ENCODE measurements at regions not wholly inside any gene's neighbourhood (a gene's known extent, or its start where the extent isn't known, plus 50 kb on each side); places are given as distances from the start of the nearest gene placed in this dataset.

GRCh38 chr6:168971549-168971948 lies 282.1 kb downstream of the THBS2 start:
- H3K27ac Mint-ChIP-seq (ENCODE audit: unreplicated experiment) = no peak overlapping the region
- H2AFZ ChIP-seq (ENCODE audit: low read depth, low read length) = no peak overlapping the region
- peaks cover 7% of the 10 kb centered on the region for H3K27me3 Mint-ChIP-seq (ENCODE audit: low read depth, unreplicated experiment)

GRCh38 chr6:168968801-168969200 lies 284.8 kb downstream of the THBS2 start:
- Mint-ChIP-seq H3K4me1 (ENCODE audit: low read depth, unreplicated experiment) (peaks cover 9% of the 10 kb centered on the region), H3K4me3 (ENCODE audit: unreplicated experiment) (no peak overlapping the region), H3K36me3 (ENCODE audit: low read depth, unreplicated experiment) (no peaks in the 10 kb centered on the region), H3K9me3 (ENCODE audit: unreplicated experiment) (no peaks in the 10 kb centered on the region), H3K27me3 (ENCODE audit: low read depth, unreplicated experiment) (peaks cover 7% of the 10 kb centered on the region), H3K27ac (ENCODE audit: unreplicated experiment) (no peak overlapping the region)
- H3K9me3 ChIP-seq (ENCODE audit: insufficient read depth, low read depth, low read length) = peaks cover 2% of the 10 kb centered on the region
- H3K27ac ChIP-seq (ENCODE audit: low read depth, low read length) = no peak overlapping the region
- FAIRE-seq (no peak), DNase-seq (ENCODE audit: low read depth) (no peak)
- no peaks in the 10 kb centered on the region for H4K20me1 ChIP-seq (ENCODE audit: insufficient read depth, low read length)
- TF ChIP-seq CTCF (IDR thresholded peaks at IDR 0.05; ENCODE audit: insufficient read depth, low read depth, low read length) (no peak), EZH2 (IDR thresholded peaks at IDR 0.05; ENCODE audit: insufficient read depth, low read length) (no peak)
- no peak overlapping the region for H3K9ac ChIP-seq (ENCODE audit: low read length)
- no peak overlapping the region for H3K4me3 ChIP-seq (ENCODE audit: insufficient read depth, low read depth, low read length)
- no peaks in the 10 kb centered on the region for H3K27me3 ChIP-seq (ENCODE audit: insufficient read depth, low read length)
- H3K4me2 ChIP-seq (ENCODE audit: low read length) = no peak overlapping the region
- H3K4me1 ChIP-seq (ENCODE audit: insufficient read depth, low read length) = no peaks in the 10 kb centered on the region
- no peak overlapping the region for H2AFZ ChIP-seq (ENCODE audit: low read depth, low read length)
- no peaks in the 10 kb centered on the region for H3K36me3 ChIP-seq (ENCODE audit: insufficient read depth, low read length)
- no peaks in the 10 kb centered on the region for H3K79me2 ChIP-seq (ENCODE audit: insufficient read depth, low read length)

More at GRCh38 chr6:168971549-168971948, 282.1 kb downstream of the THBS2 start:
- no peaks in the 10 kb centered on the region for H3K27me3 ChIP-seq (ENCODE audit: insufficient read depth, low read length)
- no peaks in the 10 kb centered on the region for H3K9me3 ChIP-seq (ENCODE audit: insufficient read depth, low read depth, low read length)
- no peak overlapping the region for H3K4me3 Mint-ChIP-seq (ENCODE audit: unreplicated experiment)
- no peak overlapping the region for H3K4me3 ChIP-seq (ENCODE audit: insufficient read depth, low read depth, low read length)
- H3K4me2 ChIP-seq (ENCODE audit: low read length) = no peak overlapping the region
- H4K20me1 ChIP-seq (ENCODE audit: insufficient read depth, low read length) = no peaks in the 10 kb centered on the region
- H3K36me3 Mint-ChIP-seq (ENCODE audit: low read depth, unreplicated experiment) = no peaks in the 10 kb centered on the region
- peaks cover 3% of the 10 kb centered on the region for H3K9me3 Mint-ChIP-seq (ENCODE audit: unreplicated experiment)
- no peaks in the 10 kb centered on the region for H3K36me3 ChIP-seq (ENCODE audit: insufficient read depth, low read length)
- TF ChIP-seq EZH2 (IDR thresholded peaks at IDR 0.05; ENCODE audit: insufficient read depth, low read length) = no peak
- no peak for TF ChIP-seq CTCF (IDR thresholded peaks at IDR 0.05; ENCODE audit: insufficient read depth, low read depth, low read length)
- H3K4me1 Mint-ChIP-seq (ENCODE audit: low read depth, unreplicated experiment) = no peaks in the 10 kb centered on the region
- H3K27ac ChIP-seq (ENCODE audit: low read depth, low read length) = no peak overlapping the region
- no peak for DNase-seq (ENCODE audit: low read depth)
- H3K9ac ChIP-seq (ENCODE audit: low read length) = no peak overlapping the region
- no peaks in the 10 kb centered on the region for H3K4me1 ChIP-seq (ENCODE audit: insufficient read depth, low read length)
- H3K79me2 ChIP-seq (ENCODE audit: insufficient read depth, low read length) = no peaks in the 10 kb centered on the region
- no peak for FAIRE-seq

- H3K4me3 Mint-ChIP-seq (ENCODE audit: unreplicated experiment) = no peak overlapping the region
- Histone ChIP-seq H3K9me3 (ENCODE audit: insufficient read depth, low read depth, low read length) (peaks cover 2% of the 10 kb centered on the region), H3K4me3 (ENCODE audit: insufficient read depth, low read depth, low read length) (no peak overlapping the region), H3K4me2 (ENCODE audit: low read length) (no peak overlapping the region), H3K4me1 (ENCODE audit: insufficient read depth, low read length) (no peaks in the 10 kb centered on the region), H3K9ac (ENCODE audit: low read length) (no peak overlapping the region), H3K27me3 (ENCODE audit: insufficient read depth, low read length) (no peaks in the 10 kb centered on the region), H3K79me2 (ENCODE audit: insufficient read depth, low read length) (no peaks in the 10 kb centered on the region), H2AFZ (ENCODE audit: low read depth, low read length) (no peak overlapping the region), H4K20me1 (ENCODE audit: insufficient read depth, low read length) (no peaks in the 10 kb centered on the region), H3K27ac (ENCODE audit: low read depth, low read length) (no peak overlapping the region), H3K36me3 (ENCODE audit: insufficient read depth, low read length) (no peaks in the 10 kb centered on the region)
- H3K27me3 Mint-ChIP-seq (ENCODE audit: low read depth, unreplicated experiment) = peaks cover 7% of the 10 kb centered on the region
- H3K27ac Mint-ChIP-seq (ENCODE audit: unreplicated experiment) = no peak overlapping the region
- H3K36me3 Mint-ChIP-seq (ENCODE audit: low read depth, unreplicated experiment) = no peaks in the 10 kb centered on the region
- DNase-seq (ENCODE audit: low read depth) (peak; percentile 92), FAIRE-seq (peak; percentile 74)
- H3K9me3 Mint-ChIP-seq (ENCODE audit: unreplicated experiment) = no peaks in the 10 kb centered on the region
- TF ChIP-seq EZH2 (IDR thresholded peaks at IDR 0.05; ENCODE audit: insufficient read depth, low read length) (no peak), CTCF (IDR thresholded peaks at IDR 0.05; ENCODE audit: insufficient read depth, low read depth, low read length) (no peak)
- H3K4me1 Mint-ChIP-seq (ENCODE audit: low read depth, unreplicated experiment) = peaks cover 11% of the 10 kb centered on the region
Observed at GRCh38 chr6:168968228-168968627, 285.4 kb downstream of the THBS2 start.
